Endothelial cell (in vitro differentiated cells): ENCODE measurements at regions not wholly inside any gene's neighbourhood (a gene's known extent, or its start where the extent isn't known, plus 50 kb on each side); places are given as distances from the start of the nearest gene placed in this dataset.

Experiments
- DNase-seq: peaks from one replicate; pipeline ENCODE4 v3.0.0; 2021; ENCODE audit warnings: low spot score
- H3K27ac Mint-ChIP-seq: one replicate; pipeline ENCODE4 v1.8.0; 2021; ENCODE audit warnings: mixed read lengths, inconsistent platforms; ENCODE audit not compliant: unreplicated experiment
- H3K27me3 Mint-ChIP-seq: one replicate; pipeline ENCODE4 v1.8.0; 2021; ENCODE audit warnings: mild to moderate bottlenecking, moderate library complexity, mixed read lengths, inconsistent platforms; ENCODE audit not compliant: unreplicated experiment
- H3K36me3 Mint-ChIP-seq: one replicate; pipeline ENCODE4 v1.8.0; 2021; ENCODE audit warnings: mild to moderate bottlenecking, low read depth, mixed read lengths, inconsistent platforms; ENCODE audit not compliant: unreplicated experiment
- H3K4me1 Mint-ChIP-seq: one replicate; pipeline ENCODE4 v1.8.0; 2021; ENCODE audit warnings: mild to moderate bottlenecking, mixed read lengths, inconsistent platforms; ENCODE audit not compliant: unreplicated experiment
- H3K4me3 Mint-ChIP-seq: one replicate; pipeline ENCODE4 v1.8.0; 2021; ENCODE audit warnings: mild to moderate bottlenecking, mixed read lengths, inconsistent platforms; ENCODE audit not compliant: unreplicated experiment
- H3K9me3 Mint-ChIP-seq: one replicate; pipeline ENCODE4 v1.8.0; 2021; ENCODE audit warnings: mixed read lengths, inconsistent platforms; ENCODE audit not compliant: unreplicated experiment
- TF ChIP-seq, protein P1 (sequence below): fragments of 200-600 bp; sonication (generic); IDR thresholded peaks from one replicate; pipeline ENCODE4 v1.5.0; 2021; ENCODE audit warnings: antibody characterized with exemption; ENCODE audit not compliant: unreplicated experiment

DNA sequence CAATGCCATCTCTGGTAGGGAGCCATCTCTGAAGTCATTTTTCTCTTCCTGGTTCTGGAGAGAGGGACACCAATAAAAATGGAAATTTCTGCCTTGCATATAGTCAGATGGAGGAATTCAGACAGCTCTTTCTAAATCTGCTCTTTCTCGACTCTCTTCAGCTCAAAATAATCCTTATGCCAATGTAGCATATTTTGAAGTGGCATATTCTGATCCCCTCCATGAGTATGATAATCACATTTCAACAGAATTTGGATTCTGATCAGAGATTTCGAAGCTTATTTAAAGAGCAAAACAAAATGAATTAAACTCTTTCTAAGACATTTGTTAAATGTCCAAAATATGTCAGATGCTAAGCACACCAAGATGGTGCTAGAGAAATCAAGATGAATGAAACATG is 267.1 kb upstream of the BTBD3 start:
- no peak overlapping the region for H3K27ac Mint-ChIP-seq
- no peaks in the 10 kb centered on the region for H3K9me3 Mint-ChIP-seq
- no peaks in the 10 kb centered on the region for H3K4me1 Mint-ChIP-seq
- no peak for DNase-seq
- H3K4me3 Mint-ChIP-seq = no peak overlapping the region
- TF ChIP-seq, protein P1, sequence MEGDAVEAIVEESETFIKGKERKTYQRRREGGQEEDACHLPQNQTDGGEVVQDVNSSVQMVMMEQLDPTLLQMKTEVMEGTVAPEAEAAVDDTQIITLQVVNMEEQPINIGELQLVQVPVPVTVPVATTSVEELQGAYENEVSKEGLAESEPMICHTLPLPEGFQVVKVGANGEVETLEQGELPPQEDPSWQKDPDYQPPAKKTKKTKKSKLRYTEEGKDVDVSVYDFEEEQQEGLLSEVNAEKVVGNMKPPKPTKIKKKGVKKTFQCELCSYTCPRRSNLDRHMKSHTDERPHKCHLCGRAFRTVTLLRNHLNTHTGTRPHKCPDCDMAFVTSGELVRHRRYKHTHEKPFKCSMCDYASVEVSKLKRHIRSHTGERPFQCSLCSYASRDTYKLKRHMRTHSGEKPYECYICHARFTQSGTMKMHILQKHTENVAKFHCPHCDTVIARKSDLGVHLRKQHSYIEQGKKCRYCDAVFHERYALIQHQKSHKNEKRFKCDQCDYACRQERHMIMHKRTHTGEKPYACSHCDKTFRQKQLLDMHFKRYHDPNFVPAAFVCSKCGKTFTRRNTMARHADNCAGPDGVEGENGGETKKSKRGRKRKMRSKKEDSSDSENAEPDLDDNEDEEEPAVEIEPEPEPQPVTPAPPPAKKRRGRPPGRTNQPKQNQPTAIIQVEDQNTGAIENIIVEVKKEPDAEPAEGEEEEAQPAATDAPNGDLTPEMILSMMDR = no peak
- no peaks in the 10 kb centered on the region for H3K27me3 Mint-ChIP-seq
- no peaks in the 10 kb centered on the region for H3K36me3 Mint-ChIP-seq

DNA sequence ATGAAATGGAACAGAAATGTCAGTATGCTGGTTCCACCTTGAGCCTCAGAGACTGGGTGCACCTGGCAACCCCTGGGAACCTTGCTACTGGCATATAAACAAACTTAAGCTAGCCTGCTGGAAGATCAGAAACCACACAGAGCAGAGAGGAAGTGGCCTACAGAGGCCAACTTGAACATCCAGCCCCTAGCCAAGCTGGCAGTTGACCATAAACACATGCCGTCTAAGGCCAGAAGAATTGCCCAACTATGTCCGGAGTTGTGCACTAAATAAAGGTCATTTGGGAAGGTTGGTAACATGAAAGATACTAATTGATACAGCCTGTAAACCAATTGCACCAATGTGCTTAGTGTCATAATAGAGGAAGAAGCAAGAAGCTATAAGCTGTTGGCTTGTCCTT is 266.6 kb upstream of the BTBD3 start:
- TF ChIP-seq, protein P1 = no peak
- H3K4me3 Mint-ChIP-seq = no peak overlapping the region

DNA sequence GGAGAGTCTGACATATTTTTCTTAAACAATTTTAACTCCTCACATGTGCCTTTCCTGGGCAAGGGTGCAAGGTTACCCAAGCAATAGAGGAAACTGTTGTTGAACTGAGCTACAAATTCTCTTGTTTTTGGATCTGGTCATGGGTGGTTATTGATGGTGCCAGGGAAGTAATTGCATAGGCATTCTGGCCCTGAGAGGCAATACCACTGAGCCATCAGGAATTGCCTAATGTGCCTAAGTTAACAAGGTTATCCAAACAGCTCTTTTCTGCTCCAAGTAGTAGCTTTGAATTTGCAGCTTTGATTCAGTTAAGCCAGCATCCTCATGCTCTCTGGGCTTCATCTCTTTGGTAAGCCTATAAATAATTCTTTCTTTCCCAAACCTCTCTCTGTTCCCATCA is 266.0 kb upstream of the BTBD3 start:
- Mint-ChIP-seq H3K9me3 (no peaks in the 10 kb centered on the region), H3K27me3 (no peaks in the 10 kb centered on the region), H3K27ac (no peak overlapping the region), H3K36me3 (no peaks in the 10 kb centered on the region), H3K4me3 (no peak overlapping the region), H3K4me1 (no peaks in the 10 kb centered on the region)
- TF ChIP-seq, protein P1 = no peak
- no peak for DNase-seq

More for the DNA sequence above, 266.6 kb upstream of the BTBD3 start:
- no peaks in the 10 kb centered on the region for H3K27me3 Mint-ChIP-seq
- H3K36me3 Mint-ChIP-seq = no peaks in the 10 kb centered on the region
- H3K9me3 Mint-ChIP-seq = no peaks in the 10 kb centered on the region
- no peak overlapping the region for H3K27ac Mint-ChIP-seq
- no peak for DNase-seq
- no peaks in the 10 kb centered on the region for H3K4me1 Mint-ChIP-seq

DNA sequence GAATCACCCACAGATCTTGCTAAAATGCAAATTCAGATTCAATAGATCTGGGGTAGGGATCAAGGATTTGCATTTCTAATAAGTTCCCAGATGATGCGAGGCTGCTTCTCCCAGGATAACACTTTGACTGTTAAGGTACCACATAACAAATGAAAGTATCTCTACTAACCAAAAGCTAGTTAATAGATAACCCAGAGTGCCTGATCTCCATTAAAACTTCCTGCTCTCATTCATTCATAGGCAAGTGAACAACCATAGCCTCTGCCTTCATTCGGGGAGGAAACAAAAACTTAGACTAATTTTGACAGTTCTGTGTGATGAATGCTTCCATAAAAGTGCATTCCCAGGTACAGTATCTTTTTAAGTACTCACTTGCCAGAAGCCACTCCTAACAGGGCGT is 265.6 kb upstream of the BTBD3 start:
- H3K4me3 Mint-ChIP-seq = no peak overlapping the region
- no peaks in the 10 kb centered on the region for H3K27me3 Mint-ChIP-seq
- no peak for DNase-seq
- TF ChIP-seq, protein P1 = no peak
- no peaks in the 10 kb centered on the region for H3K4me1 Mint-ChIP-seq
- H3K36me3 Mint-ChIP-seq = no peaks in the 10 kb centered on the region
- no peak overlapping the region for H3K27ac Mint-ChIP-seq
- H3K9me3 Mint-ChIP-seq = no peaks in the 10 kb centered on the region

DNA sequence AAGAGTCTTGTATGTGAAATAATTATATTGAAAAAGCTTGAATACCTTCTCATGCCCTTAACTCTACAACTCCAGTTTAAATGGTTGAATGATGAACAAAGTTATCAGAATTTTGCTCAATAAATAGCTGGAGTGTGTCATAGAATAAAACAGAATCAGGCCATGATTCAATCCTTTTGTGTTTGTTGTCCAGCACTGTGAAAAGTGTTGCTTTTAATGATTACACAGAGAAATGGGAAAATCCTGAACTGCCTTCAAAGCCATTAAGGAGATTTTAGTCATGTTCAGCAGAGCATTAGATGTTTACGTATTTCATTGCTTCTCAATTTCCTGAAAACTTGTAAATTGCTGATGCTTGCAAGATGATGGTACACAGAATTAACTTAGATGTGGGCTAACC is 262.9 kb upstream of the BTBD3 start:
- no peaks in the 10 kb centered on the region for H3K27me3 Mint-ChIP-seq
- H3K9me3 Mint-ChIP-seq = no peaks in the 10 kb centered on the region
- no peak for DNase-seq
- H3K4me1 Mint-ChIP-seq = no peaks in the 10 kb centered on the region
- no peaks in the 10 kb centered on the region for H3K36me3 Mint-ChIP-seq
- no peak overlapping the region for H3K27ac Mint-ChIP-seq
- TF ChIP-seq, protein P1 = no peak
- no peak overlapping the region for H3K4me3 Mint-ChIP-seq
